ENCODE measurements at regions not wholly inside any gene's neighbourhood (a gene's known extent, or its start where the extent isn't known, plus 50 kb on each side); places are given as distances from the start of the nearest gene placed in this dataset.
"Not testable (repeated sequence)": the region's sequence is repeated elsewhere in the genome, so short reads cannot be mapped to it uniquely, and the experiment has no call there.

DNA sequence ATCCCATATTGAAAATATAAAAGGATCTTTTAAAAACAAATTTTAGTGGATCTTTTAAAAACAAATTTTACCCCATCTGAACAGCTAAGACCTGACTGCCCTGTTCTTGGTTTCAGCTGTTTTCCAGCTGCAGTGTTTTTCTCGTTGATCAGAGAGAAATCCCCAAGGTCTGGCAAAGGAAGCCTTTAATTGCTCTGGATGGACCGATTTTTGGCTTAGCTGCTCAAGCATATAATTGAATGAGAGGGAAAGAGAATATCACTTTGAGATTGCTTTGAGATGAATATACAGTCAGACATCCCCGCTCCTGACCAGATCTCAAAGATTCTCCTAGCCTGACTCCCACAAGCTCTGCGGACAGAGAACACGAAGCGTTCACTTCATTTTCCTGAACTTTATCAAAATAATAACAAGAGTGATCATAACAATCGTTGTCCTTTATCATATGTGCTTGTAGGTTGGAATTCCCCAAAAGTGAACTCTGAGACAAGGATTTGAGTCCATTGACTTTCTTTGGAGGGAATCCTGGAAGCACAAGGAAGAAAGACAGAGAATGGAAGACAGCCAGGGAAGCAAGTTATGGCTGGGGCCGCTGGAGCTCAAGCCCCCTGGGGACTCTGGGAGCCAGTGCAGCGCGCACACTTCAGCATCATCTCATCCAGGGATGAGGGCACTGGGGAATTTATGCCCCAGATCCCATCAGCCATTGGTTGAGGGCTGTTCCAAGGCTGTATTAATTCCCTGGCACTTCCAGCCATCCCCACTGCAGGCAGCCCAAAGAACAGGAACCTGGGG lies 101.3 kb downstream of the SNX5 start:
- TF ChIP-seq, protein P1, sequence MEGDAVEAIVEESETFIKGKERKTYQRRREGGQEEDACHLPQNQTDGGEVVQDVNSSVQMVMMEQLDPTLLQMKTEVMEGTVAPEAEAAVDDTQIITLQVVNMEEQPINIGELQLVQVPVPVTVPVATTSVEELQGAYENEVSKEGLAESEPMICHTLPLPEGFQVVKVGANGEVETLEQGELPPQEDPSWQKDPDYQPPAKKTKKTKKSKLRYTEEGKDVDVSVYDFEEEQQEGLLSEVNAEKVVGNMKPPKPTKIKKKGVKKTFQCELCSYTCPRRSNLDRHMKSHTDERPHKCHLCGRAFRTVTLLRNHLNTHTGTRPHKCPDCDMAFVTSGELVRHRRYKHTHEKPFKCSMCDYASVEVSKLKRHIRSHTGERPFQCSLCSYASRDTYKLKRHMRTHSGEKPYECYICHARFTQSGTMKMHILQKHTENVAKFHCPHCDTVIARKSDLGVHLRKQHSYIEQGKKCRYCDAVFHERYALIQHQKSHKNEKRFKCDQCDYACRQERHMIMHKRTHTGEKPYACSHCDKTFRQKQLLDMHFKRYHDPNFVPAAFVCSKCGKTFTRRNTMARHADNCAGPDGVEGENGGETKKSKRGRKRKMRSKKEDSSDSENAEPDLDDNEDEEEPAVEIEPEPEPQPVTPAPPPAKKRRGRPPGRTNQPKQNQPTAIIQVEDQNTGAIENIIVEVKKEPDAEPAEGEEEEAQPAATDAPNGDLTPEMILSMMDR (IDR thresholded peaks at IDR 0.05; ENCODE audit: insufficient read depth, low read length, severe bottlenecking): no peak
- no peaks in the 10 kb centered on the region for H3K36me3 ChIP-seq (ENCODE audit: control insufficient read depth, insufficient read depth, low read length)
- no peaks in the 10 kb centered on the region for H3K27me3 ChIP-seq (ENCODE audit: control insufficient read depth, insufficient read depth, low read length)
- no peak overlapping the region for H3K4me3 ChIP-seq (ENCODE audit: low read depth, low read length)
- FAIRE-seq (no peak), DNase-seq (ENCODE audit: low read depth) (no peak)

DNA sequence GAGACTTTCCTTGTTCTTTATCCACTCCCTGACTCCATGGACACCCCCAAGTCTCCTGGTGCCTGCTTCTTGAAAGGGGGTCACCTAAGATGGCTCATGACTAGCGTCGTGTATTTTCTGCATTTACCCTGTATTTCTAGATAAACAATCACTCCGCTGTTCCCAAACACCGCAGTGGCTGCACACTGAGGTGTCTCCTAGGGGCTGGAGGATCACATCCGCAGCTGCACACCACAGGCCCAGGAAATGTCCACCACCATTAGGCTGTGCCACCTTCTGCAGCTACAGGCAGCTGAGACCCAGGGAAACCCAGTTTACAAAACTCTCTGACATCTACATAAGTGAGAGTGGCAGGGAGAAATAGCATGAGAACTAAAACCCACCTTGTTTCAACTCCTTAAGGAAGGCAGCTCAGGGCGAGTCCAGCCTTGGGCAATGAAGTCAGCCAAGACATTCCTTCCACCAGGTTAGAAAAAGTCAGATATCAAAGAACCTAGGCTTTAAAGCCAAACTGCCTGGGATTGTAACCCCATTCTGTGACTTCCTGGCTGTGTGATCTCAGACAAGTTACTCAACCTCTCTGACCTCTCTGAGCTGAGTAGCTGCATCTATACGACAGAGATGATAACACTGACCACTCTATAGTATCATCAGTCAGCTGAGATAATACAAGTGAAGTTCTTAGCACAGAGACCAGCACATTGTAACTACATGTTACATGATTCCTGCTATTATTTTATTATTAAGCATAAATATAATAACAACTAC lies 102.2 kb downstream of the SNX5 start:
- DNase-seq (ENCODE audit: low read depth): no peak
- FAIRE-seq: no peak
- Histone ChIP-seq H3K36me3 (ENCODE audit: control insufficient read depth, insufficient read depth, low read length) (no peaks in the 10 kb centered on the region), H3K4me3 (ENCODE audit: low read depth, low read length) (no peak overlapping the region), H3K27me3 (ENCODE audit: control insufficient read depth, insufficient read depth, low read length) (no peaks in the 10 kb centered on the region)
- TF ChIP-seq, protein P1 (IDR thresholded peaks at IDR 0.05; ENCODE audit: insufficient read depth, low read length, severe bottlenecking): no peak

DNA sequence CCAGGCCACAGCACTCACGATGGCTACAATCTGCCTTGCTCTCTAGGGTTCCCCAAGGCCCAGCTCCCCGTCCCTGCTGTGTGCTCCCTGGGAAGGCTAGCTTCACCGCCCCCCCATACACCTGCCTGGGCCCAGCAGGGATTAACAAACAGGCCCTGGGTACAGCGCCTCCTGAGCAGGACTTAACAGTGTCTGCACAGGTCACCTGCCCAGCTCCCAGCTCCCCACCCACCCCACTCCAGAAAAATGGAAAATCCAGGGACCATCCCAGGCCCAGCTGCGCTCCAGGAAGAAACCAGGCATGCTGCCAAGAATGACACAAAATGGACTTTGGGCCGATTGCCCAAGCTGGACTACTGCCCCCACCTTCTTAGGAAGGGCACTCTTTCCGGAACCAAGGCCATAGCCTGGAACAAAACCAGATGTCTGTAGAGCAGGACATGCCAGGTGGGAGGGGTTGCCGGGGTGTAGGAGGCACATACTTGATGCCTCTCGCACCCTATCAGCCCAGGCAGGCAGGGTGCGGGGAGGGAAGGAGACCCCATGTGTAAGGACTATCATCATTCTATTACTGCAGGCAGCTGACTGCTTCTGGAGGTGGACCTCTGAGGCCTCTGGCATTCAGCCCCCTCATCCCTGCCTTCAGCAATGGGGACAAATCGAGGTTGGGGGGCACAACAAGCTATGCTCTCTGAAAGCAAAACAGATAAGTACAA lies 104.9 kb downstream of the SNX5 start:
- no peaks in the 10 kb centered on the region for H3K36me3 ChIP-seq (ENCODE audit: control insufficient read depth, insufficient read depth, low read length)
- TF ChIP-seq, protein P1 (IDR thresholded peaks at IDR 0.05; ENCODE audit: insufficient read depth, low read length, severe bottlenecking): no peak
- DNase-seq (ENCODE audit: low read depth): no peak
- no peak for FAIRE-seq
- no peak overlapping the region for H3K4me3 ChIP-seq (ENCODE audit: low read depth, low read length)
- H3K27me3 ChIP-seq (ENCODE audit: control insufficient read depth, insufficient read depth, low read length): no peaks in the 10 kb centered on the region

DNA sequence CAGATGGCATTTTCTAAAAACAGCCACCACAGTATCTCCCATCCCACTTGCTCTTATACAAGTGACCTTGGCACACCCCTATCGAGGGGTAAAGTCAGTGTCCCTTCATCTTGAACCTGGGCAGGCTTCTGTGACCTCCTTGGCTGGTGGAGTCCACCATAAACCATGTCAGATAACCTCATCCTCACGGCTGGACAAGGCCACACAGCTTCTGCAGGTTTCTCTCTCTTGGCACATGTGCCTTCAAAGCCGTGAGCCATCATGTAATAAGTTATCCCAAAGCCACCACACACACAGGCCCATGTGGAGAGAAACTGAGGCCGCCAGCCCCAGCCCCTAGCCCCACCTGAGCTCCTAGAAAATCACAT lies 105.4 kb downstream of the SNX5 start:
- FAIRE-seq (no peak), DNase-seq (ENCODE audit: low read depth) (no peak)
- H3K27me3 ChIP-seq (ENCODE audit: control insufficient read depth, insufficient read depth, low read length): no peaks in the 10 kb centered on the region

DNA sequence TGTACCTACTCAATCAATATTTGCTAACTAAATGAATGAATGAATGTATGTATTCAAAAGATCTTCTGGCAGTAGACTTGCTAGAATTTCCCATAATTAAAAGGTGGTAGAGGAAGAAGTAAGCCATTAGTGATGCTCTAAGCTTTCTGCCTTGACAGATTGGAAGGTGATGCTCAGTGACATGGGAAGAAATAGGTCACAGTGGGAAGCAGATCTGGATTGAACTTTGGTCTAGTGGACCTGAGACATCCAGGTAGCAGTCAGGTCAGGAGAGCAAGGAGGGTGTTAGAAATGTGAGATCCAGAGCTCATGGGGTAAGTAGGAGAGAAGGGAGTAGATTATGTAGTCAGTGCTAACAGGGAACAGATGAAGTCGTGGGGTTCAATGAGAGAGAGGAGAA lies 106.4 kb downstream of the SNX5 start:
- Histone ChIP-seq H3K4me3 (ENCODE audit: low read depth, low read length) (no peak overlapping the region), H3K27me3 (ENCODE audit: control insufficient read depth, insufficient read depth, low read length) (no peaks in the 10 kb centered on the region), H3K36me3 (ENCODE audit: control insufficient read depth, insufficient read depth, low read length) (no peaks in the 10 kb centered on the region)
- DNase-seq (ENCODE audit: low read depth): no peak
- TF ChIP-seq, protein P1 (IDR thresholded peaks at IDR 0.05; ENCODE audit: insufficient read depth, low read length, severe bottlenecking): no peak
- FAIRE-seq: no peak

More for the DNA sequence above, 105.4 kb downstream of the SNX5 start:
- TF ChIP-seq, protein P1 (IDR thresholded peaks at IDR 0.05; ENCODE audit: insufficient read depth, low read length, severe bottlenecking): no peak
- Histone ChIP-seq H3K36me3 (ENCODE audit: control insufficient read depth, insufficient read depth, low read length) (no peaks in the 10 kb centered on the region), H3K4me3 (ENCODE audit: low read depth, low read length) (no peak overlapping the region)

DNA sequence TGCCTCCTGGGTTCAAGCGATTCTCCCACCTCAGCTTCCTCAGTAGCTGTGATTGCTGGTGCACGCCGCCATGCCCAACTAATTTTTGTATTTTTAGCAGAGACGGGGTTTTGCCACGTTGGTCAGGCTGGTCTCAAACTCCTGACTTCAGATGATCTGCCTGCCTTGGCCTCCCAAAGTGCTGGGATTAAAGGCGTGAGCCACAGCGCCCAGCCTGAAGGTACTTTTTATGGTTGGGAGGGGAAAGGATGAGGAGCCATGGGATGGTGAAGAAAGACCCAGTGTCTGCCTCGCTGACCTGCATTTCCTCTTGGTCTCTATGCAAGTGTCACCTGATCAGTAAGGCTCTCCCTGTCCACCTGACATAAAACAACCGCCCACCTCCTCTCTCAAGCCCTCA lies 107.0 kb downstream of the SNX5 start:
- not testable (repeated sequence) for H3K36me3 ChIP-seq (ENCODE audit: control insufficient read depth, insufficient read depth, low read length); FAIRE-seq; H3K27me3 ChIP-seq (ENCODE audit: control insufficient read depth, insufficient read depth, low read length); H3K4me3 ChIP-seq (ENCODE audit: low read depth, low read length); DNase-seq (ENCODE audit: low read depth)

Measured in bronchial epithelial cell (primary cell).